ENCODE measurements at regions not wholly inside any gene's neighbourhood (a gene's known extent, or its start where the extent isn't known, plus 50 kb on each side); places are given as distances from the start of the nearest gene placed in this dataset.
"Not testable (repeated sequence)": the region's sequence is repeated elsewhere in the genome, so short reads cannot be mapped to it uniquely, and the experiment has no call there.

- no peak overlapping the region for H3K4me3 Mint-ChIP-seq
- no peak for ATAC-seq
- intact Hi-C loops (cut with DNase I, micrococcal nuclease) = no loop called here
Observed at GRCh38 chr12:93223440-93224426, 154.0 kb upstream of the NUDT4 start.

GRCh38 chr12:93225094-93225493 lies 152.6 kb upstream of the NUDT4 start:
- H3K27me3 Mint-ChIP-seq = no peaks in the 10 kb centered on the region
- H3K36me3 Mint-ChIP-seq (ENCODE audit: low read depth) = no peaks in the 10 kb centered on the region
- CTCF ChIA-PET = no interaction called here
- no peaks in the 10 kb centered on the region for H3K4me1 Mint-ChIP-seq
- peaks cover 9% of the 10 kb centered on the region for H3K9me3 Mint-ChIP-seq (ENCODE audit: low read depth)
- POLR2A ChIA-PET = no interaction called here
- ATAC-seq (no peak), DNase-seq (no peak)
- no peak overlapping the region for H3K27ac Mint-ChIP-seq
- no peak overlapping the region for H3K4me3 Mint-ChIP-seq
- intact Hi-C loops (cut with DNase I, micrococcal nuclease) = no loop called here

More at GRCh38 chr12:93223440-93224426, 154.0 kb upstream of the NUDT4 start:
- Mint-ChIP-seq H3K27ac (no peak overlapping the region), H3K4me1 (no peaks in the 10 kb centered on the region), H3K27me3 (no peaks in the 10 kb centered on the region), H3K9me3 (ENCODE audit: low read depth) (peaks cover 9% of the 10 kb centered on the region), H3K36me3 (ENCODE audit: low read depth) (no peaks in the 10 kb centered on the region)
- DNase-seq = no peak
- POLR2A ChIA-PET = no interaction called here
- CTCF ChIA-PET = interaction anchor here (0.5 to 0.7 kb wide), 3 partner anchors 87 to 126 kb away, joined by 3 read pairs; no protein-coding TSS in a partner anchor

GRCh38 chr12:93226361-93226760 lies 151.4 kb upstream of the NUDT4 start:
- CTCF ChIA-PET = no interaction called here

GRCh38 chr12:93229494-93230325 lies 148.0 kb upstream of the NUDT4 start:
- peak; percentile 51 for ATAC-seq
- Mint-ChIP-seq H3K36me3 (ENCODE audit: low read depth) (no peaks in the 10 kb centered on the region), H3K27me3 (peaks cover 4% of the 10 kb centered on the region), H3K9me3 (ENCODE audit: low read depth) (no peaks in the 10 kb centered on the region), H3K4me3 (no peak overlapping the region), H3K4me1 (no peaks in the 10 kb centered on the region), H3K27ac (no peak overlapping the region)
- ChIA-PET POLR2A (no interaction called here), CTCF (no interaction called here)
- intact Hi-C loops (cut with DNase I, micrococcal nuclease) = no loop called here
- no peak for DNase-seq

More at GRCh38 chr12:93226361-93226760, 151.4 kb upstream of the NUDT4 start:
- no peaks in the 10 kb centered on the region for H3K4me1 Mint-ChIP-seq
- ATAC-seq (no peak), DNase-seq (no peak)
- peaks cover under 1% of the 10 kb centered on the region for H3K27me3 Mint-ChIP-seq
- peaks cover 5% of the 10 kb centered on the region for H3K9me3 Mint-ChIP-seq (ENCODE audit: low read depth)
- no peak overlapping the region for H3K27ac Mint-ChIP-seq
- intact Hi-C loops (cut with DNase I, micrococcal nuclease) = no loop called here
- POLR2A ChIA-PET = no interaction called here
- H3K36me3 Mint-ChIP-seq (ENCODE audit: low read depth) = no peaks in the 10 kb centered on the region
- no peak overlapping the region for H3K4me3 Mint-ChIP-seq

GRCh38 chr12:93230326-93230720 lies 147.4 kb upstream of the NUDT4 start:
- H3K4me3 Mint-ChIP-seq = no peak overlapping the region
- intact Hi-C loops (cut with DNase I, micrococcal nuclease) = no loop called here
- no peak overlapping the region for H3K27ac Mint-ChIP-seq
- ChIA-PET POLR2A (no interaction called here), CTCF (no interaction called here)
- DNase-seq = no peak
- H3K9me3 Mint-ChIP-seq (ENCODE audit: low read depth) = no peaks in the 10 kb centered on the region
- ATAC-seq = no peak
- no peaks in the 10 kb centered on the region for H3K4me1 Mint-ChIP-seq
- H3K27me3 Mint-ChIP-seq = peaks cover 4% of the 10 kb centered on the region
- no peaks in the 10 kb centered on the region for H3K36me3 Mint-ChIP-seq (ENCODE audit: low read depth)

GRCh38 chr12:93231938-93232337 lies 145.8 kb upstream of the NUDT4 start:
- Mint-ChIP-seq H3K9me3 (ENCODE audit: low read depth) (no peaks in the 10 kb centered on the region), H3K27me3 (peaks cover 4% of the 10 kb centered on the region)
- POLR2A ChIA-PET = no interaction called here

GRCh38 chr12:93234641-93235040 lies 143.1 kb upstream of the NUDT4 start:
- Mint-ChIP-seq H3K9me3 (ENCODE audit: low read depth) (peaks cover 3% of the 10 kb centered on the region), H3K4me3 (no peak overlapping the region), H3K4me1 (no peaks in the 10 kb centered on the region), H3K27ac (no peak overlapping the region), H3K36me3 (ENCODE audit: low read depth) (no peaks in the 10 kb centered on the region), H3K27me3 (peaks cover 4% of the 10 kb centered on the region)
- intact Hi-C loops (cut with DNase I, micrococcal nuclease) = no loop called here
- ChIA-PET POLR2A (no interaction called here), CTCF (interaction anchor here (1.2 kb wide), 1 partner anchor 9 kb away, joined by 3 read pairs; no protein-coding TSS in a partner anchor)
- DNase-seq (no peak), ATAC-seq (no peak)

More at GRCh38 chr12:93231938-93232337, 145.8 kb upstream of the NUDT4 start:
- Mint-ChIP-seq H3K36me3 (ENCODE audit: low read depth) (no peaks in the 10 kb centered on the region), H3K4me1 (no peaks in the 10 kb centered on the region), H3K4me3 (no peak overlapping the region), H3K27ac (no peak overlapping the region)
- no peak for DNase-seq
- ATAC-seq = no peak
- intact Hi-C loops (cut with DNase I, micrococcal nuclease) = no loop called here
- CTCF ChIA-PET = no interaction called here

- intact Hi-C loops (cut with DNase I, micrococcal nuclease) = no loop called here
- no peaks in the 10 kb centered on the region for H3K36me3 Mint-ChIP-seq (ENCODE audit: low read depth)
- peaks cover 4% of the 10 kb centered on the region for H3K27me3 Mint-ChIP-seq
- DNase-seq (no peak), ATAC-seq (no peak)
- no peak overlapping the region for H3K4me3 Mint-ChIP-seq
- peaks cover 5% of the 10 kb centered on the region for H3K9me3 Mint-ChIP-seq (ENCODE audit: low read depth)
- H3K27ac Mint-ChIP-seq = no peak overlapping the region
- ChIA-PET CTCF (no interaction called here), POLR2A (no interaction called here)
- no peaks in the 10 kb centered on the region for H3K4me1 Mint-ChIP-seq
Observed at GRCh38 chr12:93235881-93236280, 141.8 kb upstream of the NUDT4 start.

GRCh38 chr12:93237235-93237915 lies 140.3 kb upstream of the NUDT4 start:
- intact Hi-C loops (cut with DNase I, micrococcal nuclease) = no loop called here
- H3K9me3 Mint-ChIP-seq (ENCODE audit: low read depth) = peaks cover 5% of the 10 kb centered on the region
- peaks cover 2% of the 10 kb centered on the region for H3K27me3 Mint-ChIP-seq
- POLR2A ChIA-PET = no interaction called here
- no peaks in the 10 kb centered on the region for H3K36me3 Mint-ChIP-seq (ENCODE audit: low read depth)
- no peak overlapping the region for H3K27ac Mint-ChIP-seq
- H3K4me3 Mint-ChIP-seq = no peak overlapping the region
- H3K4me1 Mint-ChIP-seq = no peaks in the 10 kb centered on the region
- CTCF ChIA-PET = interaction anchor here (1.0 kb wide), 1 partner anchor 9 kb away, joined by 3 read pairs; no protein-coding TSS in a partner anchor
- ATAC-seq = no peak
- no peak for DNase-seq

GRCh38 chr12:93238512-93239262 lies 139.0 kb upstream of the NUDT4 start:
- H3K4me3 Mint-ChIP-seq; CTCF ChIA-PET; POLR2A ChIA-PET; ATAC-seq; DNase-seq; H3K27me3 Mint-ChIP-seq; H3K36me3 Mint-ChIP-seq (ENCODE audit: low read depth); H3K4me1 Mint-ChIP-seq; H3K27ac Mint-ChIP-seq; H3K9me3 Mint-ChIP-seq (ENCODE audit: low read depth); intact Hi-C loops (cut with DNase I, micrococcal nuclease): not testable (repeated sequence)

GRCh38 chr12:93239789-93240188 lies 137.9 kb upstream of the NUDT4 start:
- H3K27me3 Mint-ChIP-seq, CTCF ChIA-PET, H3K27ac Mint-ChIP-seq: not testable (repeated sequence)

More at GRCh38 chr12:93239789-93240188, 137.9 kb upstream of the NUDT4 start:
- POLR2A ChIA-PET; ATAC-seq; H3K36me3 Mint-ChIP-seq (ENCODE audit: low read depth); H3K9me3 Mint-ChIP-seq (ENCODE audit: low read depth); H3K4me3 Mint-ChIP-seq; DNase-seq: not testable (repeated sequence)
- intact Hi-C loops (cut with DNase I, micrococcal nuclease) = loop anchor here in 1 of 2 experiments (10.0 kb wide), 1 partner anchor 145 kb away; no protein-coding TSS in a partner anchor
- peaks cover 17% of the 10 kb centered on the region for H3K4me1 Mint-ChIP-seq

All from activated CD4-positive, alpha-beta T cell treated with anti-CD3 and anti-CD28 coated beads for 36 hours (primary cell).